Neural crest cell (in vitro differentiated cells): ENCODE measurements at regions not wholly inside any gene's neighbourhood (a gene's known extent, or its start where the extent isn't known, plus 50 kb on each side); places are given as distances from the start of the nearest gene placed in this dataset.

Source experiments
- DNase-seq: peaks from one replicate; pipeline ENCODE4 v3.0.0; 2021; ENCODE audit warnings: low read depth, mixed read lengths, low spot score
- H3K27ac Mint-ChIP-seq: one replicate; pipeline ENCODE4 v1.8.0; 2021; ENCODE audit warnings: mild to moderate bottlenecking, mixed read lengths; ENCODE audit not compliant: unreplicated experiment
- H3K27me3 Mint-ChIP-seq: 2 replicates; pipeline ENCODE4 v1.8.0; 2021; ENCODE audit warnings: low read depth, mild to moderate bottlenecking, mixed read lengths
- H3K36me3 Mint-ChIP-seq: 2 replicates; pipeline ENCODE4 v1.8.0; 2021; ENCODE audit warnings: low read depth, mild to moderate bottlenecking, mixed read lengths
- H3K4me1 Mint-ChIP-seq: 2 replicates; pipeline ENCODE4 v1.8.0; 2021; ENCODE audit warnings: mixed read lengths
- H3K4me3 Mint-ChIP-seq: one replicate; pipeline ENCODE4 v1.8.0; 2021; ENCODE audit warnings: mild to moderate bottlenecking, mixed read lengths
- H3K9me3 Mint-ChIP-seq: 2 replicates; pipeline ENCODE4 v1.8.0; 2021; ENCODE audit warnings: mixed read lengths
- TF ChIP-seq, protein P1 (sequence below): fragments of 200-600 bp; sonication (generic); conservative IDR thresholded peaks from 2 replicates; pipeline ENCODE4 v1.5.0; 2021; ENCODE audit warnings: antibody characterized with exemption, mild to moderate bottlenecking

DNA sequence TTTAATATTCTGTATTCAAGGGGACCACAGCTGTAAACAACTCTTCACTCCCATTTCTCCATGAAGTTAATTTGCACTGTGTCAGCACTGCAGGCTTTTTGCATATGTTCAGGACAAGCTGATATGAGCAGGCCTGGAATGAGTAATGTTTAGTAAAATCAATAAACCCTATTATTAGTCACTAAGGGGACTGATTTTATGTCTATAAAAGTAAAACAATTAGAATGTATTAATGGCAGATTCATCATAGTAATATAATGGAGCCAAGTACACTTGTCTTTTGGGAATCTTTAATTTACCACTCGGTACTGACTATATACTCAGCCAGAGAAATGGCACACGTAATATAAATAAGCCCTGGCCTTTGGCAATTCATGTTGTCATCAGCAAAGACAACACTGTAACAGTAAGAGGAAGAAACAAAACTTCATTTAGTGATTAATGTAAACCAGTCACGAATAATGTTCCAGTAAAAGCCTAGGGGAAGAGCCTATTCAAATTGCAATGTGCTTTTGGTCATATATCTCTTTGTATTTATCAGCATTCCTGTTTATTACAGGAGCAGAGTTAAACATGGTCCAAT lies 111.6 kb downstream of the ZNF608 start:
- no peaks in the 10 kb centered on the region for H3K27me3 Mint-ChIP-seq
- TF ChIP-seq, protein P1, sequence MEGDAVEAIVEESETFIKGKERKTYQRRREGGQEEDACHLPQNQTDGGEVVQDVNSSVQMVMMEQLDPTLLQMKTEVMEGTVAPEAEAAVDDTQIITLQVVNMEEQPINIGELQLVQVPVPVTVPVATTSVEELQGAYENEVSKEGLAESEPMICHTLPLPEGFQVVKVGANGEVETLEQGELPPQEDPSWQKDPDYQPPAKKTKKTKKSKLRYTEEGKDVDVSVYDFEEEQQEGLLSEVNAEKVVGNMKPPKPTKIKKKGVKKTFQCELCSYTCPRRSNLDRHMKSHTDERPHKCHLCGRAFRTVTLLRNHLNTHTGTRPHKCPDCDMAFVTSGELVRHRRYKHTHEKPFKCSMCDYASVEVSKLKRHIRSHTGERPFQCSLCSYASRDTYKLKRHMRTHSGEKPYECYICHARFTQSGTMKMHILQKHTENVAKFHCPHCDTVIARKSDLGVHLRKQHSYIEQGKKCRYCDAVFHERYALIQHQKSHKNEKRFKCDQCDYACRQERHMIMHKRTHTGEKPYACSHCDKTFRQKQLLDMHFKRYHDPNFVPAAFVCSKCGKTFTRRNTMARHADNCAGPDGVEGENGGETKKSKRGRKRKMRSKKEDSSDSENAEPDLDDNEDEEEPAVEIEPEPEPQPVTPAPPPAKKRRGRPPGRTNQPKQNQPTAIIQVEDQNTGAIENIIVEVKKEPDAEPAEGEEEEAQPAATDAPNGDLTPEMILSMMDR = no peak
- H3K4me1 Mint-ChIP-seq = peaks cover 67% of the 10 kb centered on the region
- H3K36me3 Mint-ChIP-seq = peaks cover 21% of the 10 kb centered on the region
- no peak overlapping the region for H3K4me3 Mint-ChIP-seq
- H3K9me3 Mint-ChIP-seq = peaks cover 4% of the 10 kb centered on the region
- no peak for DNase-seq
- H3K27ac Mint-ChIP-seq = no peak overlapping the region

DNA sequence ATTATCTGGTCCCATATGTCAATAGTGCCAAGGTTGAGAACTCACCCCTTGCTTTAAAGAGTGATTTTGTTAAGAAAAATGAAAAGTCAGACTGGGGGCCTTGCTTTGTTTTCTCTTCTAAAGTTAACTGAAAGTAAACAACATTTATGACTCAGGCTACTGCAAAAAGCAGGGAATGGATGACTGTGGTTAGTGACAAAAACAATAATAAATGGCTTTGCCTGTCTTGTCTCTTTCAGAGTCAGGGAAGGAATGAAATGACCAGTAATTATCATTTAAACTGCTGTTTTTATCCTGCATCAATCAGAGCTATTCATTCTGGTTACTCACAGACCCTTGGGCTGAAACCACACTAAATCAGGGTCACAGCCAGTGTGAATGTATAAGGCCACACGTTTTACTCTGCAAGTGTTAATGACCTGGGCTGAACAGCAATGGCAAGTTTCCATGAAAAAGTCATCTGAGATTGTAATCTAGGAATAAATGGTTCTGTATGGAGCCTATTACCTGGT lies 112.2 kb downstream of the ZNF608 start:
- H3K27ac Mint-ChIP-seq = no peak overlapping the region
- no peaks in the 10 kb centered on the region for H3K27me3 Mint-ChIP-seq
- H3K4me3 Mint-ChIP-seq = peak overlapping the region; percentile 20
- peaks cover 18% of the 10 kb centered on the region for H3K36me3 Mint-ChIP-seq
- H3K9me3 Mint-ChIP-seq = peaks cover 4% of the 10 kb centered on the region
- TF ChIP-seq, protein P1 = no peak
- H3K4me1 Mint-ChIP-seq = peaks cover 63% of the 10 kb centered on the region
- DNase-seq = no peak

DNA sequence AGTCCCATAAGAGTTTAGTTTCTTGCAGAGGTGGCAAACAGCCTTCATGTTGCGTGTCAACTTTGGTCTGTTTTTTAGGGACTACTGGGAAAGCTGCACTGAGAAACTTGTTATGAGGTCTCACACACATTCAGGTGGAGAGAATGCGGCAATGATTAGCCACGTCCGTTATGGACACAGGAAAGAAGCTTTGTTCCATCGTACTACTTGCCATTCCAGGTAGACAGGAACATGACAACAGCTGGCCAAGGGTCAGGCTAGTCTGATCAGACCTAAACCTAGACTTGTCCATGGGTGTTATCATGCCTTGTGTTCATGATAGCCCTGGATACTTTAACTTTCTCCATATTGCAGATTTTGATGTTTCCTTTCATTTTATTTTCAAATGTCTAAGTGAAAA lies 113.2 kb downstream of the ZNF608 start:
- H3K36me3 Mint-ChIP-seq = peaks cover 16% of the 10 kb centered on the region
- H3K4me3 Mint-ChIP-seq = no peak overlapping the region
- H3K4me1 Mint-ChIP-seq = peaks cover 68% of the 10 kb centered on the region
- no peak for DNase-seq
- H3K27me3 Mint-ChIP-seq = no peaks in the 10 kb centered on the region
- H3K27ac Mint-ChIP-seq = no peak overlapping the region
- TF ChIP-seq, protein P1 = no peak
- peaks cover 4% of the 10 kb centered on the region for H3K9me3 Mint-ChIP-seq

DNA sequence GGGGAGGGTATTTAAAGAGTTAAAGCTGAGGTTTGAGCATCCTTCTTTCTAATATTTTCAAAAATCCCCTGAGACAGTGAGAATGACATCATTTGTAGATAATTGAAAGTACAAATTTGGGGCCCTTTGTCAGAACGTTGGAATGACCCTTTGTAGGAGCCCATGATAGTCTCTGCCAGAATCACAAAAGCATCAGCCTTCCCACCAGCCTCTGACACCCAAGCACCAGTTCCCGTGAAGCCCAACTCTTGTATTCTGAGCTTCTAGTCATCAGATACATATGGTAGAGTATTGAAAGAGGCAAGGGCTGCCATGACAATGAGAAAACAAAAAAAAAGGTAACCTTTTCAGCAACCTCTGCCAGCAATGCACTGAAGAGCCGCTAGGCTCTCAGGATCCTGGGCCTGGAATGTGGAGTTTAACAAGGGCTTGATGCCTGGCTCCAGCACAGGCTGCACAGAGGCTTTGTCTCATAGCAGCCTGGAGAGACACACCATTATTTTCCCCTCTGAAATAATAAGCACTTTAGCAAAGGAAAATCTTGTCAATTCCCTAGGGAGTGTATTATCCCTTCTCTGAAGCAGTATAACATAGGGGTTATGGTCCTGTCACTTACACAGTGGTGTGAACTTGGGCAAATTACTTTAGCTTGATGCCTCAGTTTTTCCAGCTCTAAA lies 114.4 kb downstream of the ZNF608 start:
- TF ChIP-seq, protein P1 = no peak

DNA sequence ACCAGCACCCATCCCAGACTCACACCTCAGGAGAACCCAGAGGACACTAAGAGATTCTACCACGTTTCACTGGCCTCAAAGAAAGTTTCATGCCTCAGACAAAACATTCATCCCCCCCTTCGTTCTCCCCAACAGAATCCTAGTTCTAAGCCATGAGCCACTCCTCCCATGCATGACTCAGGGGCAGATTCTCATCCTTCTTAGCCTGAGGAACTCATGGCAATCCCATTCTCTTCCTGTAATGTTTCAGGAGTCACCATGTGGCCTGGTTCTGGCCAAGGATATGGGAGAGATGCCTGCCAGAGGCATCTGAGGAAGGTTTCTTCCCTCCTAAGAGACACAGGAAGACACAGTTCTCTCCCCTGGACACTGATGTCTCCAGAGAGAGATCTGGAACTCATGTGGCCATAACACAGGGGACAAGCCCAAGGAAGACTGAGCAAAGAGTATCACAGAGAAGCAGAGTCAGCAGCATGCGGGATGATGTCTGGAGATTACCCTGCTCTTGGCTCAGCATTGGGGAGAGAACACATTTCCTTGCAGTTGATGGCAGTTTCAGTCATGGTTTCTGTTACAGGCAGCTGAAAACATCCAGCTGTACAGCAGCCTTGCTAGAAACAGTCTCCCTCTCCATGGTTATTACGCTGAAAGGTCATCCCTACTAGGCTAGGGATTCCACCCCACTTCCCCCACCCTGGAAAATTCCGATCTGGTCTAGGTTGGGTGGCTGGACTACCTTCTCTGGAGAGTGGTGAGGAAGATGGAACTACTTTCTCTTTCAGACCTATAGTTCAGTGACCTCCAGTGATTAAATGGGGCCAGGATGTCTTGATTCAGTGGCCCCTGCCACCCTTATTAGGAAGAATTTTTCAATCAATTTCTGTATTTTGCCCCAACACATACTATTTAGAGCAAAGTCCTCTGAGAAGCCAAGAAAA lies 115.4 kb downstream of the ZNF608 start:
- Mint-ChIP-seq H3K36me3 (peaks cover 16% of the 10 kb centered on the region), H3K27ac (peak overlapping the region; percentile 16), H3K27me3 (no peaks in the 10 kb centered on the region), H3K9me3 (peaks cover 4% of the 10 kb centered on the region), H3K4me3 (peak overlapping the region; percentile 59), H3K4me1 (peaks cover 71% of the 10 kb centered on the region)
- DNase-seq = no peak
- TF ChIP-seq, protein P1 = no peak

More for the DNA sequence above, 114.4 kb downstream of the ZNF608 start:
- Mint-ChIP-seq H3K27me3 (no peaks in the 10 kb centered on the region), H3K4me1 (peaks cover 75% of the 10 kb centered on the region), H3K36me3 (peaks cover 16% of the 10 kb centered on the region), H3K9me3 (peaks cover 4% of the 10 kb centered on the region), H3K27ac (peak overlapping the region; percentile 59), H3K4me3 (peak overlapping the region; percentile 50)
- no peak for DNase-seq
